ENCODE measurements at regions not wholly inside any gene's neighbourhood (a gene's known extent, or its start where the extent isn't known, plus 50 kb on each side); places are given as distances from the start of the nearest gene placed in this dataset.

DNA sequence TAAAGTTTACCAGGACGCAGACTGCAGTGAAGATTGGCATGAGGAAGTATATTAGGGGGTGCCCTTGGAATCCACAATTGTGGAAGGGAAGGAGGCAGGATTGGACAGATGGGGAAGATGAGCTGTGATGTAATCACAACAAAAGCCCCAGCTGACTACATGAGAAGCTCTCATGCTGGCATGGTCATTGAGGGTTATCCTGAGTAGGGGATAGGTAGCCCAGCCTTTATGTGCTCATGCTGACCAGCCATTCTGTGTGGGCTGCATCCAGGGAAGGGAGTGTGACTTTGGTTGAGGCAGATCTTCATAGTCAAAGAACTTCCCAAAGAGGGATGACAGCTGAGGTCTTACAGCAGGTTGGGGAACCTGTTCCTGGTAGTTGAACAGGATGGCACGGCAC is 52.0 kb upstream of the RANBP6 start:
- CTCF ChIA-PET (ENCODE audit: low intra/inter-chr PET ratio): no interaction called here
- no peak for FAIRE-seq
- in situ Hi-C loops (cut with MboI): loop anchor here (25.0 kb wide), 2 partner anchors 245 to 495 kb away; no protein-coding TSS in a partner anchor

More for the DNA sequence above, 52.0 kb upstream of the RANBP6 start:
- Histone ChIP-seq H3K27me3 (ENCODE audit: control insufficient read depth in 2 of 2, insufficient read depth in 2 of 2, low read length in 2 of 2) (no peaks in the 10 kb centered on the region), H3K9me3 (replicated peaks; ENCODE audit: control insufficient read depth, insufficient read depth, low read depth, low read length) (no peaks in the 10 kb centered on the region; the same call in 1 of the 2 replicates), H3K79me2 (ENCODE audit: control insufficient read depth, insufficient read depth, low read length) (no peaks in the 10 kb centered on the region), H4K20me1 (replicated peaks; ENCODE audit: control insufficient read depth, insufficient read depth, low read length) (no peaks in the 10 kb centered on the region), H2AFZ (ENCODE audit: low read depth, low read length) (no peak overlapping the region), H3K4me2 (ENCODE audit: insufficient read depth, low read length) (no peak overlapping the region), H3K27ac (ENCODE audit: extremely low read depth, low read depth, low read length) (no peak overlapping the region), H3K9ac (ENCODE audit: insufficient read depth in 1 of 2, low read depth in 2 of 2, low read length in 2 of 2) (no peak overlapping the region), H3K9me1 (ENCODE audit: control insufficient read depth, insufficient read depth, low read length) (no peaks in the 10 kb centered on the region), H3K4me3 (no peak overlapping the region), H3K4me1 (replicated peaks in 1 of 2; ENCODE audit: control insufficient read depth in 2 of 2, insufficient read depth in 2 of 2, low read length in 2 of 2) (no peaks in the 10 kb centered on the region), H3K36me3 (ENCODE audit: control insufficient read depth, insufficient read depth, low read length) (no peaks in the 10 kb centered on the region)
- no TSS peak for BruUV-seq (replicated peaks)
- ATAC-seq: no peak
- TF ChIP-seq JUNB (CRISPR knock-in tag; conservative IDR thresholded peaks at IDR 0.05) (no peak), ERF (CRISPR knock-in tag; IDR thresholded peaks at IDR 0.05) (no peak), RNF2 (IDR thresholded peaks at IDR 0.05) (no peak), PHB (CRISPR knock-in tag; IDR thresholded peaks at IDR 0.05) (no peak), ZNF583 (CRISPR knock-in tag; IDR thresholded peaks at IDR 0.05) (no peak), ZNF707 (CRISPR knock-in tag; conservative IDR thresholded peaks at IDR 0.05) (no peak), PHF20 (IDR thresholded peaks at IDR 0.05; ENCODE audit: partially characterized antibody) (no peak), ZNF282 (CRISPR knock-in tag; IDR thresholded peaks at IDR 0.05) (no peak), SOX6 (IDR thresholded peaks at IDR 0.05) (no peak), NBN (IDR thresholded peaks at IDR 0.05; ENCODE audit: low read depth) (no peak), ZNF212 (CRISPR knock-in tag; IDR thresholded peaks at IDR 0.05) (no peak), RCOR1 (IDR thresholded peaks at IDR 0.05; ENCODE audit: borderline replicate concordance in 1 of 2, low read depth in 2 of 2, low read length in 2 of 2) (no peak), GABPA (tag; conservative IDR thresholded peaks at IDR 0.05; ENCODE audit: low read depth) (no peak)
- TF ChIP-seq, protein P1, sequence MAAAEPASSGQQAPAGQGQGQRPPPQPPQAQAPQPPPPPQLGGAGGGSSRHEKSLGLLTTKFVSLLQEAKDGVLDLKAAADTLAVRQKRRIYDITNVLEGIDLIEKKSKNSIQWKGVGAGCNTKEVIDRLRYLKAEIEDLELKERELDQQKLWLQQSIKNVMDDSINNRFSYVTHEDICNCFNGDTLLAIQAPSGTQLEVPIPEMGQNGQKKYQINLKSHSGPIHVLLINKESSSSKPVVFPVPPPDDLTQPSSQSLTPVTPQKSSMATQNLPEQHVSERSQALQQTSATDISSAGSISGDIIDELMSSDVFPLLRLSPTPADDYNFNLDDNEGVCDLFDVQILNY (CRISPR knock-in tag; IDR thresholded peaks at IDR 0.05): no peak
- TF ChIP-seq, protein P2, sequence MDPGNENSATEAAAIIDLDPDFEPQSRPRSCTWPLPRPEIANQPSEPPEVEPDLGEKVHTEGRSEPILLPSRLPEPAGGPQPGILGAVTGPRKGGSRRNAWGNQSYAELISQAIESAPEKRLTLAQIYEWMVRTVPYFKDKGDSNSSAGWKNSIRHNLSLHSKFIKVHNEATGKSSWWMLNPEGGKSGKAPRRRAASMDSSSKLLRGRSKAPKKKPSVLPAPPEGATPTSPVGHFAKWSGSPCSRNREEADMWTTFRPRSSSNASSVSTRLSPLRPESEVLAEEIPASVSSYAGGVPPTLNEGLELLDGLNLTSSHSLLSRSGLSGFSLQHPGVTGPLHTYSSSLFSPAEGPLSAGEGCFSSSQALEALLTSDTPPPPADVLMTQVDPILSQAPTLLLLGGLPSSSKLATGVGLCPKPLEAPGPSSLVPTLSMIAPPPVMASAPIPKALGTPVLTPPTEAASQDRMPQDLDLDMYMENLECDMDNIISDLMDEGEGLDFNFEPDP (CRISPR knock-in tag; IDR thresholded peaks at IDR 0.05): no peak
- TF ChIP-seq, protein P3, sequence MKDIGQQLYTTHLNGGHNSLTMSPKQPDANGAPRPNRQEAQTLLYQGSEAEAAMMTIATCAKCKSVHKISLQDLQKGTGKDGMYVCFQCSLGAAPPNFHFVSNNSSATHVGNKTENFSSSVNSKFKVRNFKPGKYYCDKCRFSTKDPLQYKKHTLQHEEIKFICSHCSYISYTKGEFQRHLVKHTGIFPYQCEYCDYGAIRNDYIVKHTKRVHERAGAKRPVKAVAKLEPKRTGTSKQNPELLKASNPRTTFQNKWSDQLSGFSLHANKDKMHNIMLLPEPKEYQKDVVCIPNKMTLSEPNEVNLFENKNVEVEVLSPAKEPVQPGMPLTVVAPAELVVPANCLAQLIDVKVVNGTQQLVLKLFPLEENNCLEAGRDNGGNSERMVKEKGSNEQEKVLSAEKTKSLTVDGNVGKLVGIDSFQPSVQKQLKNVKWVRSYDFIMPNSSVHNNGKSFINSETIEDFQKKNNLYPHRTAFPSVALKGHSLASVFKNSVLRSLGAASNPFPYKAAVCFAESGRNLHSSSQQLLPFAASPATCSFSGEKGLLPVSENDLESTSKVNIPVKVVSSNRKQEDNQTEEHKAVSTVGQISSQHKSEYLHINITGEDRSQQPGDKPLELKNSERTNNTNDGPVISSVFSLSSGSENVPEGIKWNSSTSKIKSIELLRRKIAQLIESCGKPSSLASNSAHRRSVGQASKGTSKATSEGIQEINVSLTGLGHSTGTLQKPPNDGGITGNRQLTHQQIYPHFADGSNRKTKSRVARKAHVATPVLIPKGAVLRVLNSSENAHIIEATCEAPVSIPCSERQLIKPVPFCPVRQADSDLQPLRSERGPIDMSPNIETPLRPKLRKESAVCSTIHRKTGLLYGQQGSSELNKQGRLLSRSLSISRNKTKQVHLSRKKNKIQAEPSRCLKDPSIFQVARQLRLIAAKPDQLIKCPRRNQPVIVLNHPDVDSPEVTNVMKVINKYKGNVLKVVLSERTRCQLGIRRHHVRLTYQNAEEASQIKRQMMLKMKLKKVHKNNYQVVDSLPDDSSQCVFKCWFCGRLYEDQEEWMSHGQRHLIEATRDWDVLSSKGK (CRISPR knock-in tag; IDR thresholded peaks at IDR 0.05): no peak
- intact Hi-C loops (cut with micrococcal nuclease): no loop called here
- no peak for DNase-seq (ENCODE audit: extremely low read depth in 1 of 4, low spot score in 3 of 4)
- POLR2A ChIA-PET: no interaction called here
- 0% methylated on average over 2 of the region's 2 CpGs for WGBS (ENCODE audit: insufficient coverage, low coverage, missing lambda C conversion rate)
